ENCODE measurements at regions not wholly inside any gene's neighbourhood (a gene's known extent, or its start where the extent isn't known, plus 50 kb on each side); places are given as distances from the start of the nearest gene placed in this dataset.

DNA sequence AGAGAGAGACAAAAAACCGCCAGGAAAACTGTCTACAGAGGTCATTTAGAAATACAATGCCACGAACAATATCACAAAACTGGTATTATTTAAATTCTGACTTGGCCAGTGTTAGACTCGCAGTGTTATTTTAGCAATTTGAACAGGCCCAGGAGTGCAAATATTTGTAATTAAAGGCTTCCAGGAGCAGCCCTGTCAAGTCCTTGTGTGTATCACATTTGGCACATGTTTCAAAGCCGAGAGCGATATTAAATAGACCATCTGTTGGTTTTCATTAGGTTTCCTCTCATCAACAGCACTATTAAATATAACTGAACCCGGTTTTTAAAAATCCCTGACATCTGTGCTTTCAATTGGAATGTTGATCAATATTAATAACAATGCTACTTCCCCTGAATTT, 656.9 kb downstream of the TSN start:
- H3K36me3 ChIP-seq (ENCODE audit: control insufficient read depth in 2 of 2, insufficient read depth in 2 of 2, low read length in 2 of 2) = no peaks in the 10 kb centered on the region
- H3K27ac ChIP-seq (ENCODE audit: low read depth in 2 of 2, low read length in 2 of 2) = no peak overlapping the region
- no peaks in the 10 kb centered on the region for H3K9me3 ChIP-seq (ENCODE audit: control insufficient read depth in 2 of 2, low read length in 2 of 2)
- H3K4me1 ChIP-seq (ENCODE audit: control insufficient read depth in 2 of 2, insufficient read depth in 2 of 2, low read length in 2 of 2) = no peaks in the 10 kb centered on the region
- H3K27me3 ChIP-seq (ENCODE audit: control insufficient read depth in 2 of 2, insufficient read depth in 2 of 2, low read length in 2 of 2) = no peaks in the 10 kb centered on the region
- no peak overlapping the region for H3K4me3 ChIP-seq (ENCODE audit: low read length in 2 of 2)
- no peak overlapping the region for H3K9ac ChIP-seq (ENCODE audit: low read depth in 1 of 2, low read length in 2 of 2)

DNA sequence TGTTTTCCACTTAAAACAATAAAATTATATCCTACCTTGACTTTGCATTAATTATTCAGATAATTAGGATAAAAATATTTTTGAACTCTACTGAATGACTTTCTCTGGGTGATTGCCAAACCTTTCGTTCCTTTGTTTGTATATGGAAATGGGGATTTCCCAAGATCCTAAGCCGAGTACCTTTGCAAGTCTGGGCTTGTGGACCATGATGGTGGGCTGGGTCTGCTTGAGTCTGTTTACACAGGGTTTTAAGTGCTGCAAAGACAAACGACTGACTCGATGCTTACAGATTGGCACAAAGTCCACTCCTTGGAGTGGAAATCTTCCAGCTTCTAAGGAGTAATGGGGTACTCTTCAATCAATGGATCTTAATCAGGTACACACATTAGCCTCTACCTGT, 659.5 kb downstream of the TSN start:
- H3K4me1 ChIP-seq (ENCODE audit: control insufficient read depth in 2 of 2, insufficient read depth in 2 of 2, low read length in 2 of 2) = no peaks in the 10 kb centered on the region
- H3K9me3 ChIP-seq (ENCODE audit: control insufficient read depth in 2 of 2, low read length in 2 of 2) = no peaks in the 10 kb centered on the region
- H3K9ac ChIP-seq (ENCODE audit: low read depth in 1 of 2, low read length in 2 of 2) = no peak overlapping the region
- H3K4me3 ChIP-seq (ENCODE audit: low read length in 2 of 2) = no peak overlapping the region
- H3K36me3 ChIP-seq (ENCODE audit: control insufficient read depth in 2 of 2, insufficient read depth in 2 of 2, low read length in 2 of 2) = no peaks in the 10 kb centered on the region
- no peaks in the 10 kb centered on the region for H3K27me3 ChIP-seq (ENCODE audit: control insufficient read depth in 2 of 2, insufficient read depth in 2 of 2, low read length in 2 of 2)
- H3K27ac ChIP-seq (ENCODE audit: low read depth in 2 of 2, low read length in 2 of 2) = no peak overlapping the region

DNA sequence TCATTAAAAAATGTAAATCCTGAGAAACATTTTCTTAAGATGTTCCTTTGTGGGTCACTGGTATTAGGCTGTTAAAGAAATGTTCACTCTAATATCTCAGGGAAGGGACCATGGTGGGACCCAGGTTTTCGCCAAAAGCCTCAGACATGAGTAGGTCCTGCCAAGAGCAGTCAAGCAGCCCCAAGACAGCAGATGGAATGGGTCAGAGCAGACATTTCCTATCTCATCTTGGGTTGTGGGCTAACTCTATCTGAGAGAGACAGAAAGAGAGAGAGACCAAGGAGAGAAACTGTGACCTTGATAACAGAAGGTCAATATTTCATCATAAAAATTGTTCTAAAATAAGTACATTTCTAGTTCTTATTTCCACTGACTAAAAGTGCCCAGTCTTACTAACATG, 661.7 kb downstream of the TSN start:
- no peaks in the 10 kb centered on the region for H3K4me1 ChIP-seq (ENCODE audit: control insufficient read depth in 2 of 2, insufficient read depth in 2 of 2, low read length in 2 of 2)
- no peaks in the 10 kb centered on the region for H3K9me3 ChIP-seq (ENCODE audit: control insufficient read depth in 2 of 2, low read length in 2 of 2)
- H3K27ac ChIP-seq (ENCODE audit: low read depth in 2 of 2, low read length in 2 of 2) = no peak overlapping the region
- H3K4me3 ChIP-seq (ENCODE audit: low read length in 2 of 2) = no peak overlapping the region
- H3K27me3 ChIP-seq (ENCODE audit: control insufficient read depth in 2 of 2, insufficient read depth in 2 of 2, low read length in 2 of 2) = no peaks in the 10 kb centered on the region
- no peaks in the 10 kb centered on the region for H3K36me3 ChIP-seq (ENCODE audit: control insufficient read depth in 2 of 2, insufficient read depth in 2 of 2, low read length in 2 of 2)
- no peak overlapping the region for H3K9ac ChIP-seq (ENCODE audit: low read depth in 1 of 2, low read length in 2 of 2)

DNA sequence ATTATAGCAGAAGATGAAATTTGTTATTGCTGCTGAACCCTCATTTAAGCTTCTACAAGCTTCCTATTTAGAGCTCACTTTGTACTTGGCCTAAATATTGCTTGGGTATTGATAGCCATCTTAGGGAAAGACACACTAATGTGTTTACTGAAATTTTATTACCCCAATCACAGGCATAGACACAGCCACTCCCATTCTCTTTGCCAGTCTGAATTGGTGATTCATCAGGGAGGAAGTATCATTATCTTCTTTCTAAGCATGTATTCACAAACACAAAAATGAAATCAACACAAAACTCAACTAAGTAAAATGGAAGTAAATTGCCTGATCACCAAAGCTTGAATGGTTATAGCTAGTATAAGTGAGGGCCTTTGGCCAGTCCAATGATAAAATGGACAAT, 666.3 kb downstream of the TSN start:
- Histone ChIP-seq H3K36me3 (ENCODE audit: control insufficient read depth in 2 of 2, insufficient read depth in 2 of 2, low read length in 2 of 2) (no peaks in the 10 kb centered on the region), H3K9ac (ENCODE audit: low read depth in 1 of 2, low read length in 2 of 2) (no peak overlapping the region), H3K4me3 (ENCODE audit: low read length in 2 of 2) (no peak overlapping the region), H3K27me3 (ENCODE audit: control insufficient read depth in 2 of 2, insufficient read depth in 2 of 2, low read length in 2 of 2) (no peaks in the 10 kb centered on the region), H3K4me1 (ENCODE audit: control insufficient read depth in 2 of 2, insufficient read depth in 2 of 2, low read length in 2 of 2) (no peaks in the 10 kb centered on the region), H3K27ac (ENCODE audit: low read depth in 2 of 2, low read length in 2 of 2) (no peak overlapping the region), H3K9me3 (ENCODE audit: control insufficient read depth in 2 of 2, low read length in 2 of 2) (no peaks in the 10 kb centered on the region)

DNA sequence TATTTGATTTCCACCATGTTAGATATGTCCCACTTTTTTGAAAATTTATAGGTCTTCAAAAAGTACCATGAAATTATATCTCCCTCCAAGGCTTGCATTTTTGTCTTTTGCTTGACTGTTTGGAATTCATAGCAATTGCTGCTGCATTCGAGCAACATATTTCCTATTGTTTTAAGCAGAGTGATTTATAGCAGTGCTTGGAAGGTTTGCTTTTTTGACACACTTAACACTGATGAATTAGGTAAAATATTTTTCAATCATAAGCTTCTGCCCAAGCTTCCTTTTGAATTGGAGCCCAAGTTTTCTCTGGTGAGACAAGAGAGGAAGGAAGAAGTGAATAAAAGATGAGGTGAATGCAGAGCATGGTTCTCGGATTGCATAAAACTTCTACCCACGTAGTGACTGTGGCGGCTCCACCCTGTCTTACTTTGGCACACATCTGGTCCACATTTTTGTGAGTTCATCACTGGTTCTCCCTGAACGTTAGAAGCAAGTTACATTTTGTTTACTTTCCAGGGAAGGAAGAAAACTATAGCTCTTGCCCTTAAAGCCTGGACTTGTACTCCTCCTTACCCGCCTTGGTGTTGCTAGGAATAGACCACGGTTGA, 667.0 kb downstream of the TSN start:
- no peak overlapping the region for H3K27ac ChIP-seq (ENCODE audit: low read depth in 2 of 2, low read length in 2 of 2)
- no peaks in the 10 kb centered on the region for H3K9me3 ChIP-seq (ENCODE audit: control insufficient read depth in 2 of 2, low read length in 2 of 2)
- no peaks in the 10 kb centered on the region for H3K27me3 ChIP-seq (ENCODE audit: control insufficient read depth in 2 of 2, insufficient read depth in 2 of 2, low read length in 2 of 2)
- H3K9ac ChIP-seq (ENCODE audit: low read depth in 1 of 2, low read length in 2 of 2) = no peak overlapping the region
- H3K4me3 ChIP-seq (ENCODE audit: low read length in 2 of 2) = no peak overlapping the region
- H3K4me1 ChIP-seq (ENCODE audit: control insufficient read depth in 2 of 2, insufficient read depth in 2 of 2, low read length in 2 of 2) = no peaks in the 10 kb centered on the region
- no peaks in the 10 kb centered on the region for H3K36me3 ChIP-seq (ENCODE audit: control insufficient read depth in 2 of 2, insufficient read depth in 2 of 2, low read length in 2 of 2)

DNA sequence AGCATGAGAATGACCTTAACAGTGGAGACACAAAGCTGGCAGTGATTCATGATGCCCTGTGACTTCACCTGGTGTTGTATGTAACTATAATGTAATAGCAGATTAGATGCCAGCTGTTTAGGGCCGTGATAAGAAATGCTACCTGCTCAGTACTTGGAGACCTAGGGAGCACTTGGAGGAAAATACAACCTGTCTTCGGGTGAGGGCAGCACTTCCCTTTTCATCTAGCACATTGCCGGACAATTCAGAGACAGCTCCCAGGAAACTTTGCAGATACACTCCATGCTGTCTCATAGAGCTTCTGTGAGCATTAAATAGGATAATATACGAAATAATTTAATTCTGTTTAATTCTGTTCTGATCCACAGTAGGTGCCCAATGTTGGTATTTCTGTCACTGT, 668.5 kb downstream of the TSN start:
- Histone ChIP-seq H3K9ac (ENCODE audit: low read depth in 1 of 2, low read length in 2 of 2) (no peak overlapping the region), H3K4me3 (ENCODE audit: low read length in 2 of 2) (no peak overlapping the region), H3K9me3 (ENCODE audit: control insufficient read depth in 2 of 2, low read length in 2 of 2) (no peaks in the 10 kb centered on the region), H3K27ac (ENCODE audit: low read depth in 2 of 2, low read length in 2 of 2) (no peak overlapping the region), H3K27me3 (ENCODE audit: control insufficient read depth in 2 of 2, insufficient read depth in 2 of 2, low read length in 2 of 2) (no peaks in the 10 kb centered on the region), H3K4me1 (ENCODE audit: control insufficient read depth in 2 of 2, insufficient read depth in 2 of 2, low read length in 2 of 2) (no peaks in the 10 kb centered on the region), H3K36me3 (ENCODE audit: control insufficient read depth in 2 of 2, insufficient read depth in 2 of 2, low read length in 2 of 2) (no peaks in the 10 kb centered on the region)

DNA sequence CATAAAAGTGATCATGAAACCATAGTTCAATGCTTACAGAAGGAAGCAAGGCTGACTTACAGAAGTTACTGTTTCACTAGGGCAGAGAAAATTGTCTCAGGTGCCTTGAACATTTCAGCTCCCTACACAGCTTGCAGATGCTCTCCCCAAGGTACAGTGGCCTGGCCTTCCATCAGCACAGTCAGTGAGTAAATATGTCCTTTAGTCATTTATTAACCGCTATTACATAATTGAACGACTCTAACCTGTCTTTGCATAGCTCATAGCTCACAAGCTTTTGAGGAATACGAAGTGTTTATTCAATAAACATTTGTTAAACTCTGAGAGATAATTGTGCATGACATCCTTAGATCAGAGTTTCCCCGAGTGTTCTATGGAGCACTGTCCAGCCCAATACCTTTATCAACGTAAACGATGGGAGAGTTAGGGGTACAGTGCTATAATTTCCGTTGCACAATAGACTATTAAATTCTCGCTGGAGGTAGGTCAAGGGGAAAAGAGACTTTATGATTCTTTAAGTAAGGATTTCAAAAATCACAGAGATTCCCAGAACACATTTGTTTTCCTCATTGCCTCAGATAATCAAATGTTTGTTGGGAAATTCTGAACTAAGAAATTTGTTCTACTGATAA, 677.8 kb downstream of the TSN start:
- Histone ChIP-seq H3K9me3 (ENCODE audit: control insufficient read depth in 2 of 2, low read length in 2 of 2) (no peaks in the 10 kb centered on the region), H3K27me3 (ENCODE audit: control insufficient read depth in 2 of 2, insufficient read depth in 2 of 2, low read length in 2 of 2) (no peaks in the 10 kb centered on the region), H3K27ac (ENCODE audit: low read depth in 2 of 2, low read length in 2 of 2) (no peak overlapping the region), H3K36me3 (ENCODE audit: control insufficient read depth in 2 of 2, insufficient read depth in 2 of 2, low read length in 2 of 2) (no peaks in the 10 kb centered on the region), H3K4me1 (ENCODE audit: control insufficient read depth in 2 of 2, insufficient read depth in 2 of 2, low read length in 2 of 2) (peaks cover 0 to 7% of the 10 kb centered on the region in 2 donors), H3K9ac (ENCODE audit: low read depth in 1 of 2, low read length in 2 of 2) (no peak overlapping the region), H3K4me3 (ENCODE audit: low read length in 2 of 2) (no peak overlapping the region)

DNA sequence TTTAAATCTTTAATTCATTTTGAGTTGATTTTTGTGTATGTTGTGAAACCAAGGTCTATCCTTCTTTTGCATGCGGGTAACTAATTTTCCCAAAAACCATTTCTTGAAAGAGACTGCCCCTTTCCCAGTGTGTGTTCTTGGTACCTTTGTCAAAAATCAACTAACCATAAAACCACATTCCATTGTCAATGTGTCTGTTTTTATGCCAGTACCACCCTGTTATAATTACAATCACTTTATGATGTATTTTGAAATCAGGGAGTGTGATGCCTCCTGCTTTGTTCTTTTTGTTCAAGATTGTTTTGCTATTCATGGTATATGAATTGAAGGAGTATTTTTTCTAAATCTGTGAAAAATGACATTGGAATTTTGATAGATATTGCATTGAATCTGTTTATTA, 689.6 kb downstream of the TSN start:
- no peaks in the 10 kb centered on the region for H3K4me1 ChIP-seq (ENCODE audit: control insufficient read depth in 2 of 2, insufficient read depth in 2 of 2, low read length in 2 of 2)
- no peaks in the 10 kb centered on the region for H3K36me3 ChIP-seq (ENCODE audit: control insufficient read depth in 2 of 2, insufficient read depth in 2 of 2, low read length in 2 of 2)
- H3K9me3 ChIP-seq (ENCODE audit: control insufficient read depth in 2 of 2, low read length in 2 of 2) = no peaks in the 10 kb centered on the region
- no peak overlapping the region for H3K27ac ChIP-seq (ENCODE audit: low read depth in 2 of 2, low read length in 2 of 2)
- no peak overlapping the region for H3K9ac ChIP-seq (ENCODE audit: low read depth in 1 of 2, low read length in 2 of 2)
- H3K4me3 ChIP-seq (ENCODE audit: low read length in 2 of 2) = no peak overlapping the region
- H3K27me3 ChIP-seq (ENCODE audit: control insufficient read depth in 2 of 2, insufficient read depth in 2 of 2, low read length in 2 of 2) = no peaks in the 10 kb centered on the region

DNA sequence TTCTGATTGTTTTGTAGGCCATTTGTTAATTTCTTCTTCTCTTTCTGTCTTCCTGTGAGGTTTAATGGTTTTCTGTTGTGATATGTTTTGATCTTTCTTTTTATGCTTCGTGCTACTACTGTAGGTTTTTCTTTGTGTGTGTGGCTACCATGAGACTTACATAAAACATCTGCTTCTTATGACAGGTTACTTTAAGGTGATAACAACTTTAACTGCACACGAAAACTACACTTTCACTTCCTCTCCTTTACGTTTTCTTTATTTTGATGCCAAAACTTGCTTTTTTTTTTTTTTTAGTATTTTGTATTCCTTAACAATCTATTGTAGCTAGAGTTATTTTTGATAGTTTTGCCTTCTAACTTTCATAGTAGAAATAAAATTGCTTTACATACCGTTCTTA, 691.3 kb downstream of the TSN start:
- Histone ChIP-seq H3K4me1 (ENCODE audit: control insufficient read depth in 2 of 2, insufficient read depth in 2 of 2, low read length in 2 of 2) (no peaks in the 10 kb centered on the region), H3K9me3 (ENCODE audit: control insufficient read depth in 2 of 2, low read length in 2 of 2) (no peaks in the 10 kb centered on the region), H3K36me3 (ENCODE audit: control insufficient read depth in 2 of 2, insufficient read depth in 2 of 2, low read length in 2 of 2) (no peaks in the 10 kb centered on the region), H3K9ac (ENCODE audit: low read depth in 1 of 2, low read length in 2 of 2) (no peak overlapping the region), H3K4me3 (ENCODE audit: low read length in 2 of 2) (no peak overlapping the region), H3K27ac (ENCODE audit: low read depth in 2 of 2, low read length in 2 of 2) (no peak overlapping the region), H3K27me3 (ENCODE audit: control insufficient read depth in 2 of 2, insufficient read depth in 2 of 2, low read length in 2 of 2) (no peaks in the 10 kb centered on the region)

DNA sequence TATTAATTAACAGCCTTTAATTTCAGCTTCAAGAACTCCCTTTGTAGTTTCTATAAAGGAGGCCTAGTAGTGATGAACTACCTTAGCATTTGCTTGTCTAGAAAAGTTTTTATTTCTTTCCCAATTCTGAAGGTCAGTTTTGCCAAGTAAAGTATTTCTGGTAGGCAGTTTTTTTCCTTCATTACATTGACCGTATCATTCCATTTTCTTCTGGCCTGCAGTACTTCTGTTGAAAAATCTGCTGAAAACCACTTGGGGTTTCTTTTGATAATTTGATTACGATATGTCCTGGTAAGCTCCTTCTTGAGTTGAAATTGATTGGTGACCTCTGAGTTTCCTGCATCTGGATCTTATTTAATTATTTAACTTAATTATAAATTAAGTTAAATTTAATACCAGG, 691.8 kb downstream of the TSN start:
- Histone ChIP-seq H3K27me3 (ENCODE audit: control insufficient read depth in 2 of 2, insufficient read depth in 2 of 2, low read length in 2 of 2) (no peaks in the 10 kb centered on the region), H3K9ac (ENCODE audit: low read depth in 1 of 2, low read length in 2 of 2) (no peak overlapping the region), H3K4me1 (ENCODE audit: control insufficient read depth in 2 of 2, insufficient read depth in 2 of 2, low read length in 2 of 2) (no peaks in the 10 kb centered on the region), H3K27ac (ENCODE audit: low read depth in 2 of 2, low read length in 2 of 2) (no peak overlapping the region), H3K4me3 (ENCODE audit: low read length in 2 of 2) (no peak overlapping the region), H3K9me3 (ENCODE audit: control insufficient read depth in 2 of 2, low read length in 2 of 2) (no peaks in the 10 kb centered on the region), H3K36me3 (ENCODE audit: control insufficient read depth in 2 of 2, insufficient read depth in 2 of 2, low read length in 2 of 2) (no peaks in the 10 kb centered on the region)
